Spleen (tissue), 11 donors: ENCODE measurements at regions not wholly inside any gene's neighbourhood (a gene's known extent, or its start where the extent isn't known, plus 50 kb on each side); places are given as distances from the start of the nearest gene placed in this dataset.

Experiments used
- DNase-seq: peaks from one replicate; pipeline ENCODE4 v3.0.0-alpha.2; 2020
- H3K27ac ChIP-seq, 8 donors: fragments of 200-600 bp; sonication (generic) in 7 of 8; 1 replicate in 4 of 8; 2 replicates in 4 of 8; pipeline versions ENCODE4 v1.5.0 to v1.8.0; 2016 to 2021; ENCODE audit warnings: inconsistent platforms in 4 of 8, mild to moderate bottlenecking in 4 of 8, moderate library complexity in 1 of 8
- H3K27me3 ChIP-seq, 7 donors: fragments of 200-600 bp; sonication (generic) in 6 of 7; replicated peaks in 1 of 7; 1 replicate in 4 of 7; 2 replicates in 3 of 7; pipeline versions ENCODE4 v1.5.0 to v1.8.0; 2016 to 2021; ENCODE audit warnings: inconsistent platforms in 3 of 7, mild to moderate bottlenecking in 1 of 7
- H3K36me3 ChIP-seq, 6 donors: fragments of 200-600 bp; sonication (generic) in 5 of 6; 1 replicate in 4 of 6; 2 replicates in 2 of 6; pipeline versions ENCODE4 v1.5.0 to v1.8.0; 2016 to 2021; ENCODE audit warnings: inconsistent platforms in 2 of 6
- H3K4me1 ChIP-seq, 6 donors: fragments of 200-600 bp; sonication (generic) in 5 of 6; 1 replicate in 3 of 6; 2 replicates in 3 of 6; pipeline versions ENCODE4 v1.5.0 to v1.8.0; 2016 to 2021; ENCODE audit warnings: inconsistent platforms in 3 of 6
- H3K4me3 ChIP-seq, 8 donors: fragments of 200-600 bp; sonication (generic) in 7 of 8; 1 replicate in 4 of 8; 2 replicates in 4 of 8; pipeline versions ENCODE4 v1.5.0 to v1.8.0; 2016 to 2021; ENCODE audit warnings: inconsistent platforms in 4 of 8, mild to moderate bottlenecking in 4 of 8, moderate library complexity in 2 of 8
- H3K9me3 ChIP-seq, 8 donors: fragments of 200-600 bp; sonication (generic) in 7 of 8; 1 replicate in 4 of 8; 2 replicates in 4 of 8; pipeline versions ENCODE4 v1.5.0 to v1.8.0; 2016 to 2021; ENCODE audit warnings: inconsistent platforms in 4 of 8
- POLR2A ChIP-seq, 3 donors: fragments of 450-650 bp; IDR thresholded peaks; one replicate each; pipeline ENCODE4 v1.5.1; 2017; ENCODE audit warnings: antibody characterized with exemption in 3 of 3, mild to moderate bottlenecking in 1 of 3
- POLR2AphosphoS5 ChIP-seq, 3 donors: sonication (generic); formaldehyde crosslinking; IDR thresholded peaks; one replicate each; pipeline ENCODE4 v1.5.1; 2017; ENCODE audit warnings: antibody characterized with exemption in 3 of 3
- WGBS, 5 donors: extraction: QIAGEN DNeasy Blood & Tissue Kit in 3 of 5; methylation state at CpG; one replicate each; pipeline versions ENCODE4 v1.1.5 to v1.1.7; 2013 to 2018; 5-methylcytosine and 5-hydroxymethylcytosine counted together
- intact Hi-C: fragments of 100-400 bp; cut with DNase I; formaldehyde crosslinking; loops from one replicate; pipeline ENCODE4 v1.15.0; 2023; ENCODE audit warnings: low total_unique reads
- TF ChIP-seq, protein P1 (sequence below), 11 experiments: fragments of 200-600 bp in 7 of 11; fragments of 450-650 bp in 4 of 11; sonication (generic) in 4 of 11; IDR thresholded peaks in 8 of 11; conservative IDR thresholded peaks in 3 of 11; 1 replicate in 7 of 11; 2 replicates in 4 of 11; pipeline versions ENCODE4 v1.4.0 to v1.8.0; 2016 to 2021; ENCODE audit warnings: antibody characterized with exemption in 11 of 11, inconsistent platforms in 4 of 11, mild to moderate bottlenecking in 1 of 11
- donor health status: healthy with polysubstance abuse.
- donor health status: DM: no; HTN: no; CAD: no; lungs with moderate emphysema.
- donor health status: DM: no; HTN: no; CAD: no.
- donor health status: Bipolar disorder and iron deficiency.
- donor health status: healthy.
- donor health status: DM: no; HTN: no; CAD: no.
- donor health status: DM: yes; HTN: yes; CAD: no.

DNA sequence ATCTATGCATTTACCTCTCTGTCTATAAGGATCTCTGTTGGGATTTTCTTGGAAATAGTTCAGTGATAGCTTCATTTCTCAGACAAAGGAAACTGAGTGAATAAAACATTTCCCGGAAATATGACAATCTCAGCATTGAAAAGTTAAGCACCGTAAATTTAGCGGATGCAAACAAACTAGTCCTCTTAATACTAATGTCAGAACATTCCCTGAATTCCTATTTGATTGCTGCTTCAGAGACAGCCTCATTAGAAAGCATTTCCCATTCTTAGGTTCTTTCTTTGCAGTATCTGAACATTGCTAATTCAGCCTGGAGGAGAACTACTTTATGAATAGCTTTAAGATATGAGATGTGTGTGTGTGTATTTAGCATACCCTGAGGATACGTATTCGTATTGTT lies 101.3 kb downstream of the NR2F2 start:
- Histone ChIP-seq H3K27ac (no peak overlapping the region), H3K27me3 (no peaks in the 10 kb centered on the region), H3K4me1 (no peaks in the 10 kb centered on the region), H3K4me3 (no peak overlapping the region), H3K9me3 (no peaks in the 10 kb centered on the region), H3K36me3 (no peaks in the 10 kb centered on the region)
- WGBS, 5 donors = 75 to 86% (median 78%) methylated on average over 5 of the region's 5 CpGs
- intact Hi-C loops = no loop called here
- DNase-seq = no peak
- TF ChIP-seq POLR2AphosphoS5 (IDR thresholded peaks at IDR 0.05) = no peak
- TF ChIP-seq, protein P1, sequence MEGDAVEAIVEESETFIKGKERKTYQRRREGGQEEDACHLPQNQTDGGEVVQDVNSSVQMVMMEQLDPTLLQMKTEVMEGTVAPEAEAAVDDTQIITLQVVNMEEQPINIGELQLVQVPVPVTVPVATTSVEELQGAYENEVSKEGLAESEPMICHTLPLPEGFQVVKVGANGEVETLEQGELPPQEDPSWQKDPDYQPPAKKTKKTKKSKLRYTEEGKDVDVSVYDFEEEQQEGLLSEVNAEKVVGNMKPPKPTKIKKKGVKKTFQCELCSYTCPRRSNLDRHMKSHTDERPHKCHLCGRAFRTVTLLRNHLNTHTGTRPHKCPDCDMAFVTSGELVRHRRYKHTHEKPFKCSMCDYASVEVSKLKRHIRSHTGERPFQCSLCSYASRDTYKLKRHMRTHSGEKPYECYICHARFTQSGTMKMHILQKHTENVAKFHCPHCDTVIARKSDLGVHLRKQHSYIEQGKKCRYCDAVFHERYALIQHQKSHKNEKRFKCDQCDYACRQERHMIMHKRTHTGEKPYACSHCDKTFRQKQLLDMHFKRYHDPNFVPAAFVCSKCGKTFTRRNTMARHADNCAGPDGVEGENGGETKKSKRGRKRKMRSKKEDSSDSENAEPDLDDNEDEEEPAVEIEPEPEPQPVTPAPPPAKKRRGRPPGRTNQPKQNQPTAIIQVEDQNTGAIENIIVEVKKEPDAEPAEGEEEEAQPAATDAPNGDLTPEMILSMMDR (IDR thresholded peaks at IDR 0.05 in 8 of 11, conservative IDR thresholded peaks at IDR 0.05 in 3 of 11) = no peak

DNA sequence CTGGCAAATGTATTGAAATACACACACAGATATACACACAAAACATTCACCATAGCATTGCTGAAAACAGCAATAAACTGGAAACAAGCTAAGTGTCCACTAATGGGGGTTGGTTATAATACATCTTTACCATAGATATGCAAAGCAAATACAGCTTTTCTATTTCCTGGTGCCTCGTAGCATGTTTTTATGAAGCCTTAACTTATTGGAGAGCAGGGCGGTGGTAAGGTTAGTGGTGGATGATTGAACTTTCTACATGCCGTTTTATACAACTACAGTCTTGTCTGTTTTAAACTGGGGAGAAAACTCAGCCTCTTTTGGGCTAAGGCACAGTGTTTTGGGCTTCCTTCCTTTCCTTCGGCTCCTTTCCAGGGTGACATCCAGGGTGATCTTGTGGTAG lies 104.5 kb downstream of the NR2F2 start:
- intact Hi-C loops = no loop called here
- H3K4me3 ChIP-seq = no peak overlapping the region
- no peaks in the 10 kb centered on the region for H3K27me3 ChIP-seq
- 81 to 86% (median 85%) methylated on average over 4 of the region's 4 CpGs for WGBS, 5 donors
- no peaks in the 10 kb centered on the region for H3K4me1 ChIP-seq
- no peak for DNase-seq
- H3K27ac ChIP-seq = no peak overlapping the region
- H3K36me3 ChIP-seq = no peaks in the 10 kb centered on the region
- H3K9me3 ChIP-seq = no peaks in the 10 kb centered on the region
- no peak for TF ChIP-seq POLR2AphosphoS5 (IDR thresholded peaks at IDR 0.05)

DNA sequence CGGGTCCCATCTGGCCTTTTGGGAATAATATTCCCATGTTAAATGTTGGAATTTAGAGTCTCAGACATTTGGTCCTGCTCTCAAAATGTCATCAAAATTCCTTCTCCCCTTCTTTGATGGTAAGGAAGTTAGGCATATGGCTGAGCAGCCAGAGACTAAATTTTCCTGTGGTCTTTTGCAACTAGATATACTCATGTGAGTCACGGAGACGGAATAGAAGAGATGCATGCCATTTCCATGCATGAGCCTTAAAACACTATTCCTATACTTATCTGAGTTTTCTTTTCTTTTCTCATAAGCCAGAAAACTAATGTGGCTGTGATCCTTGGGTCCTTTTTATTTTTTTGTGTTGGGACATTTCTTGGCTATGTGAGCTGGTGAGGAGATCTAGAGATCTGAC lies 105.3 kb downstream of the NR2F2 start:
- Histone ChIP-seq H3K4me3 (no peak overlapping the region), H3K36me3 (no peaks in the 10 kb centered on the region), H3K27me3 (no peaks in the 10 kb centered on the region), H3K27ac (no peak overlapping the region), H3K4me1 (no peaks in the 10 kb centered on the region), H3K9me3 (no peaks in the 10 kb centered on the region)
- TF ChIP-seq POLR2A (IDR thresholded peaks at IDR 0.05) (no peak), POLR2AphosphoS5 (IDR thresholded peaks at IDR 0.05) (no peak)
- TF ChIP-seq, protein P1 (IDR thresholded peaks at IDR 0.05 in 8 of 11, conservative IDR thresholded peaks at IDR 0.05 in 3 of 11) = no peak
- 86 to 97% (median 89%) methylated on average over 3 of the region's 3 CpGs for WGBS, 5 donors
- no peak for DNase-seq
- intact Hi-C loops = no loop called here

DNA sequence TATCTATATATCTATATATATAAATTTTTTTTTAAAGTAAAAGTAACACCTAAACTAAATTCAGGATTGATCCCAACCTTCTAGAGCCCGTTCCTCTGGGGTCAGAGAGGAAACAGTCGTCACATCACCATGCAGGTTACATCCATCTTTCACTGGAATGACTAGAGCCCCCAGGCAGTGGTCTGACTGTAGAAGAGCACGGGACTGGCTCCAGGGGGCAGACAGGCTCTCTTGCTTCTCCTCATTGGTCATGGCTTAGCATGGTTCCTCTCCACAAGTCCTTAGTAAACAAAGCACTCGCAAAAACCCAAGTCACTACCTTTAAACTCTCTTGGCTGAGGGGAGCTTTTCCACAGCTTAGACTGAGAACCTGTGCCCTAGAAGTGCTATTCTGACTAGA lies 110.5 kb downstream of the NR2F2 start:
- 75 to 85% (median 81%) methylated on average over 4 of the region's 4 CpGs for WGBS, 5 donors
- peaks cover 0 to 5% (median 0%) of the 10 kb centered on the region in 7 donors for H3K27me3 ChIP-seq
- no peak for DNase-seq
- no peaks in the 10 kb centered on the region for H3K36me3 ChIP-seq
- intact Hi-C loops = no loop called here
- H3K9me3 ChIP-seq = no peaks in the 10 kb centered on the region
- no peaks in the 10 kb centered on the region for H3K4me1 ChIP-seq
- TF ChIP-seq, protein P1 (IDR thresholded peaks at IDR 0.05 in 8 of 11, conservative IDR thresholded peaks at IDR 0.05 in 3 of 11) = no peak
- TF ChIP-seq POLR2AphosphoS5 (IDR thresholded peaks at IDR 0.05) = no peak
- TF ChIP-seq POLR2A (IDR thresholded peaks at IDR 0.05) = no peak
- H3K4me3 ChIP-seq = no peak overlapping the region
- no peak overlapping the region for H3K27ac ChIP-seq

DNA sequence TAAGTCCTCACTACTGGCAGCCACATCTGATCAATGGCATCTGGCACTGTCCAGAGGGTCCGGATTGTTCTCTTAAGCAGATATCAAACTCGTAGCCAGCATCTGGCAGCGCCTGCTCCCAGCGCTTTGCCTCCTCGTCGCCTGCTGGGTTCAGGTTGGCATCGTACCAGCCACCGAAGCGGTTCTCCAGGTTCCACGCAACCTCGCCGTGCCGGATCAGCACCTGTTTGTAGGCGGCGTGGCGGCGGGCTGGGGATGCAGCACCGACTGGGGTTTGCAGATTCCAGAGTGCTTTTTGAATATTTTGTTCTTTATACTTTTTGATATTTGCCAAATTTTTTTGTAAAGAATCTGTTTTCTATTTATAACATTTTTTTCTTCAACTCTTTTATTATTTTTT lies 111.6 kb downstream of the NR2F2 start:
- Histone ChIP-seq H3K4me3 (no peak overlapping the region), H3K27ac (no peak overlapping the region), H3K36me3 (no peaks in the 10 kb centered on the region), H3K4me1 (no peaks in the 10 kb centered on the region), H3K9me3 (no peaks in the 10 kb centered on the region), H3K27me3 (peaks cover 0 to 7% (median 0%) of the 10 kb centered on the region in 7 donors)
- intact Hi-C loops = no loop called here
- WGBS, 5 donors = 90 to 96% (median 95%) methylated on average over 18 of the region's 18 CpGs
- no peak for DNase-seq
- no peak for TF ChIP-seq POLR2A (IDR thresholded peaks at IDR 0.05)
- no peak for TF ChIP-seq POLR2AphosphoS5 (IDR thresholded peaks at IDR 0.05)
- TF ChIP-seq, protein P1 (IDR thresholded peaks at IDR 0.05 in 8 of 11, conservative IDR thresholded peaks at IDR 0.05 in 3 of 11) = no peak
